GM21825 (cell line): ENCODE measurements at regions not wholly inside any gene's neighbourhood (a gene's known extent, or its start where the extent isn't known, plus 50 kb on each side); places are given as distances from the start of the nearest gene placed in this dataset.

Source experiments
- ATAC-seq: cut with Tn5 transposase; IDR thresholded peaks from one replicate; pipeline ENCODE4 v1.9.1; 2021; ENCODE audit warnings: mild to moderate bottlenecking, moderate library complexity; ENCODE audit not compliant: unreplicated experiment

- no peak for ATAC-seq
Observed at GRCh38 chr7:35355199-35355598, 101.3 kb upstream of the TBX20 start.

- ATAC-seq, result no peak
Observed at GRCh38 chr7:35353481-35353880, 99.6 kb upstream of the TBX20 start.

- no peak for ATAC-seq
Observed at GRCh38 chr7:35351466-35351865, 97.6 kb upstream of the TBX20 start.

GRCh38 chr7:35348611-35349400 lies 94.9 kb upstream of the TBX20 start:
- no peak for ATAC-seq

- no peak for ATAC-seq
Observed at GRCh38 chr7:35342786-35343185, 88.9 kb upstream of the TBX20 start.

GRCh38 chr7:35339811-35340210 lies 85.9 kb upstream of the TBX20 start:
- ATAC-seq, result no peak

GRCh38 chr7:35336444-35336843 lies 82.5 kb upstream of the TBX20 start:
- ATAC-seq, result no peak

- no peak for ATAC-seq
Observed at GRCh38 chr7:35334506-35334905, 80.6 kb upstream of the TBX20 start.

- ATAC-seq, result no peak
Observed at GRCh38 chr7:35333265-35333664, 79.4 kb upstream of the TBX20 start.

GRCh38 chr7:35331730-35332678 lies 78.1 kb upstream of the TBX20 start:
- no peak for ATAC-seq

GRCh38 chr7:35329026-35329425 lies 75.1 kb upstream of the TBX20 start:
- ATAC-seq, result no peak

GRCh38 chr7:35319606-35320005 lies 65.7 kb upstream of the TBX20 start:
- no peak for ATAC-seq

GRCh38 chr7:35316549-35316948 lies 62.6 kb upstream of the TBX20 start:
- no peak for ATAC-seq

- no peak for ATAC-seq
Observed at GRCh38 chr7:35315517-35315916, 61.6 kb upstream of the TBX20 start.

- no peak for ATAC-seq
Observed at GRCh38 chr7:35314354-35314753, 60.5 kb upstream of the TBX20 start.

GRCh38 chr7:35313575-35313974 lies 59.7 kb upstream of the TBX20 start:
- ATAC-seq, result no peak
